PC-9 (cell line): ENCODE measurements at regions not wholly inside any gene's neighbourhood (a gene's known extent, or its start where the extent isn't known, plus 50 kb on each side); places are given as distances from the start of the nearest gene placed in this dataset.

Experiments
- BruUV-seq: library from RNA; stranded (reverse); fragments of 400-500 nt; replicated peaks from 2 replicates; lab custom pipeline; 2021; lab: Mats Ljungman, UMichigan
- CTCF ChIA-PET: fragments of 300-600 bp; sonication (Branson Sonifier 250); formaldehyde crosslinking; loops from one replicate; lab custom pipeline; 2022; ENCODE audit warnings: antibody characterized with exemption; lab: Charles Lee
- POLR2A ChIA-PET: fragments of 300-600 bp; sonication (Branson Sonifier 250); formaldehyde crosslinking; loops from one replicate; lab custom pipeline; 2022; ENCODE audit warnings: antibody characterized with exemption; ENCODE audit not compliant: unreplicated experiment; lab: Charles Lee
- DNase-seq, 2 experiments: peaks; one replicate each; pipeline versions ENCODE4 v3.0.0 to v3.0.0-alpha.2; 2015 to 2022; ENCODE audit warnings: mixed read lengths in 1 of 2
- H2AFZ ChIP-seq: fragments of 200-600 bp; sonication (generic); 2 replicates; pipeline ENCODE4 v1.8.1; 2017; ENCODE audit warnings: antibody characterized with exemption
- H3F3A ChIP-seq: fragments of 200-600 bp; sonication (generic); 2 replicates; pipeline ENCODE4 v1.8.1; 2017; ENCODE audit warnings: antibody characterized with exemption, mild to moderate bottlenecking, low read depth; ENCODE audit not compliant: insufficient read depth
- H3K27ac ChIP-seq: fragments of 200-600 bp; sonication (generic); 2 replicates; pipeline ENCODE4 v1.6.1; 2016; ENCODE audit warnings: mixed run types
- H3K27me3 ChIP-seq: fragments of 200-600 bp; sonication (generic); 2 replicates; pipeline ENCODE4 v1.6.1; 2016; ENCODE audit warnings: low read depth, mixed run types; ENCODE audit not compliant: insufficient read depth
- H3K36me3 ChIP-seq: fragments of 200-600 bp; sonication (generic); 2 replicates; pipeline ENCODE4 v1.6.1; 2016; ENCODE audit warnings: low read depth, mixed run types
- H3K4me1 ChIP-seq: fragments of 200-600 bp; sonication (generic); replicated peaks from 2 replicates; pipeline ENCODE4 v1.6.1; 2016; ENCODE audit warnings: mixed run types; ENCODE audit not compliant: insufficient read depth
- H3K4me2 ChIP-seq: fragments of 200-600 bp; sonication (generic); 2 replicates; pipeline ENCODE4 v1.6.1; 2017; ENCODE audit warnings: mixed run types
- H3K4me3 ChIP-seq: fragments of 200-600 bp; sonication (generic); 2 replicates; pipeline ENCODE4 v1.6.1; 2016; ENCODE audit warnings: mixed run types
- H3K79me2 ChIP-seq: fragments of 200-600 bp; sonication (generic); 2 replicates; pipeline ENCODE4 v1.6.1; 2017; ENCODE audit warnings: low read depth, mixed run types
- H3K9me2 ChIP-seq: fragments of 200-600 bp; sonication (generic); 2 replicates; pipeline ENCODE4 v1.8.1; 2017; ENCODE audit warnings: mild to moderate bottlenecking; ENCODE audit not compliant: insufficient read depth
- H3K9me3 ChIP-seq: fragments of 200-600 bp; sonication (generic); 2 replicates; pipeline ENCODE4 v1.8.1; 2016; ENCODE audit warnings: low read depth; ENCODE audit not compliant: insufficient read depth
- H4K20me1 ChIP-seq: fragments of 200-600 bp; sonication (generic); 2 replicates; pipeline ENCODE4 v1.8.1; 2017; ENCODE audit not compliant: insufficient read depth
- EZH2 ChIP-seq: fragments of 200-600 bp; sonication (generic); IDR thresholded peaks from 2 replicates; pipeline ENCODE4 v1.8.0; 2017; ENCODE audit warnings: antibody characterized with exemption, low read depth
- intact Hi-C: fragments of 100-400 bp; cut with micrococcal nuclease; formaldehyde crosslinking; loops from one replicate; pipeline ENCODE4 v1.10.0; 2022; ENCODE audit not compliant: unreplicated experiment
- TF ChIP-seq, protein P1 (sequence below): fragments of 200-600 bp; sonication (generic); conservative IDR thresholded peaks from 2 replicates; pipeline ENCODE4 v1.6.1; 2017; ENCODE audit warnings: mixed run types, antibody characterized with exemption, mild to moderate bottlenecking, moderate library complexity

DNA sequence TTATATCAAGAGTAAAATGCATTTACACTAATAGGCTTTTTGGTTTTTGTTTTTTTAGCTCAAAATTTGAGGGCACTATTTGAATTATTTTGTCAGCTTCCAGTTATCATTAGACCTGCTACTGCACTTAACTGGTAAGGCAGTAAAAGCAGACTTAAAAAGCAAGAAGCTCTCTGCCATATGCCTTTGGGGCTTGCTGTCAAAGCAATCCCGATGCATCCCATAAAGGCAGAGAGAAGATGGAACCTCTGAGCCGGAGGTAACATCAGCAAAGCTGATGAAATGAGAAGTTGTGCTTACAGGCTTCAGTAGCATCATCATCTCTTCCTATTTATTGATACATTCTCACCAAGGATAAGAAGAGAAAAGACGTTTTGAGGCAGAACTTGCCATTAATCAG, 1414.3 kb upstream of the CDH6 start:
- Histone ChIP-seq H3K4me1 (no peaks in the 10 kb centered on the region), H3K36me3 (no peaks in the 10 kb centered on the region), H3K27ac (no peak overlapping the region), H3K27me3 (no peaks in the 10 kb centered on the region), H3K9me2 (no peaks in the 10 kb centered on the region), H3K9me3 (no peaks in the 10 kb centered on the region), H3F3A (no peaks in the 10 kb centered on the region), H4K20me1 (no peaks in the 10 kb centered on the region), H2AFZ (no peak overlapping the region), H3K4me2 (no peak overlapping the region), H3K4me3 (no peak overlapping the region), H3K79me2 (no peaks in the 10 kb centered on the region)
- intact Hi-C loops = no loop called here
- no TSS peak for BruUV-seq
- DNase-seq = no peak
- POLR2A ChIA-PET = no interaction called here
- CTCF ChIA-PET = no interaction called here
- TF ChIP-seq EZH2 = no peak
- TF ChIP-seq, protein P1, sequence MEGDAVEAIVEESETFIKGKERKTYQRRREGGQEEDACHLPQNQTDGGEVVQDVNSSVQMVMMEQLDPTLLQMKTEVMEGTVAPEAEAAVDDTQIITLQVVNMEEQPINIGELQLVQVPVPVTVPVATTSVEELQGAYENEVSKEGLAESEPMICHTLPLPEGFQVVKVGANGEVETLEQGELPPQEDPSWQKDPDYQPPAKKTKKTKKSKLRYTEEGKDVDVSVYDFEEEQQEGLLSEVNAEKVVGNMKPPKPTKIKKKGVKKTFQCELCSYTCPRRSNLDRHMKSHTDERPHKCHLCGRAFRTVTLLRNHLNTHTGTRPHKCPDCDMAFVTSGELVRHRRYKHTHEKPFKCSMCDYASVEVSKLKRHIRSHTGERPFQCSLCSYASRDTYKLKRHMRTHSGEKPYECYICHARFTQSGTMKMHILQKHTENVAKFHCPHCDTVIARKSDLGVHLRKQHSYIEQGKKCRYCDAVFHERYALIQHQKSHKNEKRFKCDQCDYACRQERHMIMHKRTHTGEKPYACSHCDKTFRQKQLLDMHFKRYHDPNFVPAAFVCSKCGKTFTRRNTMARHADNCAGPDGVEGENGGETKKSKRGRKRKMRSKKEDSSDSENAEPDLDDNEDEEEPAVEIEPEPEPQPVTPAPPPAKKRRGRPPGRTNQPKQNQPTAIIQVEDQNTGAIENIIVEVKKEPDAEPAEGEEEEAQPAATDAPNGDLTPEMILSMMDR = no peak

DNA sequence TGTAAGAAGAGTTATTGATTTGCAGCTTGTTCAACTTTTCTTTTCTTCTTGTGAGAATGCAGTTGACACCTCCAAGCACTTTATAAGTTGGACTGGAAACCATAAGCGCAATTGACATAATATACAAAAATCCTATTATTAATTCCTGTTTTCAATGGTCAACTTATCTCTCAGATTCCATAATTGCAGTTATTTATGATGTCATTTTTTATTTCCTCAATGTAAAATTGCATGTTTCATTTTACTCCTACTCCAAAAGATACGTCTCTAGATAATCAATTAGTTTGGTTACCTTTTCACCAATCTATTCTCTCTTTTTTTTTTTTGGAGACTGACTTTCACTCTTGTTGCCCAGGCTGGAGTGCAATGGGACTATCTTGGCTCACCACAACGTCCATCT, 1416.1 kb upstream of the CDH6 start:
- H3K4me3 ChIP-seq = no peak overlapping the region
- no TSS peak for BruUV-seq
- intact Hi-C loops = no loop called here
- no peaks in the 10 kb centered on the region; the same call in 1 of the 2 replicates for H4K20me1 ChIP-seq
- no peaks in the 10 kb centered on the region for H3K9me2 ChIP-seq
- no peak overlapping the region for H2AFZ ChIP-seq
- H3K79me2 ChIP-seq = no peaks in the 10 kb centered on the region
- no peaks in the 10 kb centered on the region for H3F3A ChIP-seq
- DNase-seq = no peak
- H3K4me1 ChIP-seq = no peaks in the 10 kb centered on the region
- H3K27ac ChIP-seq = no peak overlapping the region
- no peaks in the 10 kb centered on the region for H3K27me3 ChIP-seq
- H3K9me3 ChIP-seq = no peaks in the 10 kb centered on the region
- POLR2A ChIA-PET = no interaction called here
- H3K4me2 ChIP-seq = no peak overlapping the region
- H3K36me3 ChIP-seq = no peaks in the 10 kb centered on the region
- CTCF ChIA-PET = no interaction called here
- TF ChIP-seq EZH2 = no peak
- TF ChIP-seq, protein P1 = no peak

DNA sequence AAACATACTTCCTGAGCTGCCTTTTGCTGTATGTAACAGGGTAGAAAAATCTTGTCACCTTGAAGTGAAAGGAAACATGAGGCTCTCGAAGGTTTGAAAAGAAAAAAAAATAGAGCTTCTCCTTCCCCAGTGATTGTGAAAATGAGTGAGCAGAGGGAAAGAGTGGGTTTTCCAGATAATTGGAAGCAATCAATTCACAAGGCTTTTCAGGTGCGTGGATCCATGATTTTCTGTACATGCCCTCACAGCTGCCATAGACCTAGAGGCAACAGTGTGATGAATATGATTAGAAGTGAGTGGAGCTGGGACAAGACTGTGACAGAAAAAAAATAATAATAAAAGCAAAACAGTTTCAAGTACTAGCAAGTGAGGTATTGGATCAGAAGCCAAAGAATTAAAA, 1422.5 kb upstream of the CDH6 start:
- no peaks in the 10 kb centered on the region for H3F3A ChIP-seq
- no peaks in the 10 kb centered on the region for H3K79me2 ChIP-seq
- no peaks in the 10 kb centered on the region; the same call in 1 of the 2 replicates for H4K20me1 ChIP-seq
- intact Hi-C loops = no loop called here
- H3K9me2 ChIP-seq = no peaks in the 10 kb centered on the region
- ChIA-PET CTCF (interaction anchor here (0.7 kb wide), 1 partner anchor 127 kb away, joined by 4 read pairs; no protein-coding TSS in a partner anchor), POLR2A (no interaction called here)
- no peaks in the 10 kb centered on the region for H3K36me3 ChIP-seq
- no peaks in the 10 kb centered on the region for H3K9me3 ChIP-seq
- H3K27ac ChIP-seq = no peak overlapping the region
- no peak overlapping the region for H3K4me2 ChIP-seq
- DNase-seq = no peak
- H3K4me3 ChIP-seq = no peak overlapping the region
- BruUV-seq = no TSS peak
- H3K4me1 ChIP-seq = no peaks in the 10 kb centered on the region
- H3K27me3 ChIP-seq = no peaks in the 10 kb centered on the region
- H2AFZ ChIP-seq = no peak overlapping the region
- no peak for TF ChIP-seq EZH2

GRCh38 chr5:29769474-29769873, 1424.0 kb upstream of the CDH6 start:
- Histone ChIP-seq H3K4me2 (no peak overlapping the region), H3K27me3 (no peaks in the 10 kb centered on the region), H3K27ac (no peak overlapping the region), H3K36me3 (no peaks in the 10 kb centered on the region), H3K79me2 (no peaks in the 10 kb centered on the region), H2AFZ (no peak overlapping the region), H3F3A (no peaks in the 10 kb centered on the region), H3K4me1 (no peaks in the 10 kb centered on the region), H4K20me1 (no peaks in the 10 kb centered on the region; the same call in 1 of the 2 replicates), H3K9me2 (no peaks in the 10 kb centered on the region), H3K4me3 (no peak overlapping the region), H3K9me3 (no peaks in the 10 kb centered on the region)
- POLR2A ChIA-PET = no interaction called here
- TF ChIP-seq, protein P1 = no peak
- no peak for TF ChIP-seq EZH2
- no TSS peak for BruUV-seq
- intact Hi-C loops = no loop called here
- CTCF ChIA-PET = no interaction called here
- no peak for DNase-seq
